IPS-NIHi7 (cell line): ENCODE measurements at regions not wholly inside any gene's neighbourhood (a gene's known extent, or its start where the extent isn't known, plus 50 kb on each side); places are given as distances from the start of the nearest gene placed in this dataset.

Experiments used
- DNase-seq: peaks from one replicate; pipeline ENCODE4 v3.0.0; 2012; ENCODE audit warnings: mixed read lengths; ENCODE audit errors: extremely low spot score

GRCh38 chr9:87824216-87824875 lies 58.3 kb upstream of the SPATA31E1 start:
- peak; percentile 60 for DNase-seq

DNA sequence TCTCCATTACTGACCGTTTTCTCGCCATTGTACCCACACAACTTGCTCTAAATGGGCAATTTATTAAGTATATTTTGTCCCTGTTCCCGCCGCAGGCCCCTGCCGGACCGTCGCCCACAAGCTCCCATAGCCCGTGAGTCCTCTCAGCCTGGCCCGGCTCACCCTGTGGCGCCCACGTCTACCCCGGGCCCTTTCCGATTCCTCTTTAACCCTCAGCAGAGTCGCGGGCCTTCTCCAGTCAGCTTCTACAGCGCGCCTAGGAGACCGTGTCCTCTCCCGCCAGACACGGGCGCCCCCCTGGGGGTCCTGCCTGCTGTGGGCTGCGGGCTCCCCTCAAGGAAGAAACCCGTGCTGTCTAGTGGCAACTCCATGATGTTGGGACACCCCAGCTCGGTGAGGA lies 57.8 kb upstream of the SPATA31E1 start:
- no peak for DNase-seq

GRCh38 chr9:87826331-87826730 lies 56.3 kb upstream of the SPATA31E1 start:
- no peak for DNase-seq

DNA sequence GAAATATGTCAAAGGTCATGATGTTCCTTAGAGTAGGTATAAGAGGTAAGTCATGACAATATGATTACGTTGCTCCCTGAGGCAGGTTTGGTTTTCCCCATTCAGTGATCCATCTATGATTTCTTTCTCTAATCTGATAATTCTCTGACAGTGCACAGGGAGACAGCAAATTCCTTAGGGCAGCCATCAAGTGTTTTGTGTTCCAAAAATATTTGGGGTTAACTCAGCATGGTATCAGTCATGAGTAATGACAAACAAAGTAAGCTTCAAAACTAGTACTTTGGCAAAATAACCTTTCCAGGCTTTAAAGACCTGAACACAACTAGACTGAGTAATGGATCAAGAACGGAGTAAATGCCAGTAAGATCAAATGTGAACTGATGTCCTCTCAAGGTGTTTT lies 55.3 kb upstream of the SPATA31E1 start:
- no peak for DNase-seq

GRCh38 chr9:87829756-87830155 lies 52.9 kb upstream of the SPATA31E1 start:
- no peak for DNase-seq

DNA sequence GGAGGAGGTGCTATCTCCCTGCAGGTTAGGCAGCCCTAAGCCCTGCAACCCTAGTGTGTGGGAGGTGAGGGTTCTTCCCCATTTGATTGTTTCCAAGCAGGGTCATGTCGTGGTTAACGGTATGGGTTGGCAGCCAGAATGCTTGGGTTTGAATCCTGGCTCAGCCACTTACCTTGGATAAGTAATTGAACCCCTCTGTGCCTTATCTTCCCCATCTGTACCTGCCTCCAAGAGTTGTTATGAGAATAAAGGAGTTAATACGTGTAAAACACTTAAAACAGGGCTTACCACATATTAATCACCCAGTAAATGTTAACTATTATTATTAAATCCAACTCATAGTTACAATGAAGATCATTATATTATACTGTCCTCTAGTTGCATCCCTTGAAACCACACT lies 52.2 kb upstream of the SPATA31E1 start:
- DNase-seq = peak; percentile 51

DNA sequence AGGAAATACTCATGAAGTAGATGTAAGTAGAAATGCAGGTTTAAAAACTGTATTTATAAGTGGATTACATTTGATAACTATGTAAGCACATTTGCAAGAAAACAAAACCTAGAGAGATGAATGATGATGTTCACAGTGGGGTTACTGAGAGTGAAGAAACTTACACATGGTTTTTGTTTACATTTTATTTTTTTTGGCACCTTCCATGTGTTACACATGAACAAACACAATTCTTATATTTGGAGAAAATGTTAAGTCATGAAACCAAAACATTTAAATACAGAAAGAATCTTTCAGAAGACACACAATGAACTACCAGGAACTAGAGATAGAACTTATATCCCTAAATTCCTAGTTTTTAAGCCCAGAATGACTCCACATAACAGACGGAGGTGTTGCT lies 51.5 kb upstream of the SPATA31E1 start:
- DNase-seq = no peak
